B cell (primary cell): ENCODE measurements at regions not wholly inside any gene's neighbourhood (a gene's known extent, or its start where the extent isn't known, plus 50 kb on each side); places are given as distances from the start of the nearest gene placed in this dataset.

ENCODE experiments used
- EZH2 ChIP-seq: IDR thresholded peaks from 2 replicates; pipeline ENCODE4 v1.6.1; 2012; ENCODE audit warnings: borderline replicate concordance, low read depth, mild to moderate bottlenecking, moderate library complexity, low read length; ENCODE audit not compliant: insufficient read depth, poor library complexity, severe bottlenecking
- TF ChIP-seq, protein P1 (sequence below): fragments of 200-600 bp; IDR thresholded peaks from one replicate; pipeline ENCODE4 v1.8.0; 2022; ENCODE audit warnings: antibody characterized with exemption, mild to moderate bottlenecking

DNA sequence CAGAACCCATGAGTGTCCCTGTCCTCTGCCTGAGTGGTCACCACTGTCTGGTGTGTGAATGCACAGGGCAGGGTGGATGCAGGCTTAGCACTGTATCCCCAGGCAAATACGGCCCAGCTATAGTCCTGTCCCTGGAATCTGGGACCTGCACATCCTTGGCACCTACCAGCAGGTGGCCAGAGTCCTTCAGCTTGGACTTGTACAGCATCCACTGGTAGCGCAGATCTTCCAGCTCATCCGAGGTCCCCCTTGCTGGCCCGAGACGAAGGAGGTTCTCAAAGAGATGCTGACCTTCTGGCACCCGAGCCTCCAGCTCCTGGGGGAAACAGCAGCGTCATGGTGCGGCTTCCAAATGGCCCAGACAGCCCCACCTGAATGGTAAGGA is 83.4 kb downstream of the SYNE3 start:
- TF ChIP-seq, protein P1, sequence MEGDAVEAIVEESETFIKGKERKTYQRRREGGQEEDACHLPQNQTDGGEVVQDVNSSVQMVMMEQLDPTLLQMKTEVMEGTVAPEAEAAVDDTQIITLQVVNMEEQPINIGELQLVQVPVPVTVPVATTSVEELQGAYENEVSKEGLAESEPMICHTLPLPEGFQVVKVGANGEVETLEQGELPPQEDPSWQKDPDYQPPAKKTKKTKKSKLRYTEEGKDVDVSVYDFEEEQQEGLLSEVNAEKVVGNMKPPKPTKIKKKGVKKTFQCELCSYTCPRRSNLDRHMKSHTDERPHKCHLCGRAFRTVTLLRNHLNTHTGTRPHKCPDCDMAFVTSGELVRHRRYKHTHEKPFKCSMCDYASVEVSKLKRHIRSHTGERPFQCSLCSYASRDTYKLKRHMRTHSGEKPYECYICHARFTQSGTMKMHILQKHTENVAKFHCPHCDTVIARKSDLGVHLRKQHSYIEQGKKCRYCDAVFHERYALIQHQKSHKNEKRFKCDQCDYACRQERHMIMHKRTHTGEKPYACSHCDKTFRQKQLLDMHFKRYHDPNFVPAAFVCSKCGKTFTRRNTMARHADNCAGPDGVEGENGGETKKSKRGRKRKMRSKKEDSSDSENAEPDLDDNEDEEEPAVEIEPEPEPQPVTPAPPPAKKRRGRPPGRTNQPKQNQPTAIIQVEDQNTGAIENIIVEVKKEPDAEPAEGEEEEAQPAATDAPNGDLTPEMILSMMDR, result no peak
- TF ChIP-seq EZH2, result no peak
